A673 (cell line): ENCODE measurements at regions not wholly inside any gene's neighbourhood (a gene's known extent, or its start where the extent isn't known, plus 50 kb on each side); places are given as distances from the start of the nearest gene placed in this dataset.

Experiments used
- BruUV-seq: library from RNA; stranded (reverse); fragments of 400-500 nt; replicated peaks from 2 replicates; lab custom pipeline; 2021; lab: Mats Ljungman, UMichigan
- CTCF ChIA-PET: fragments of 300-600 bp; sonication (Branson Sonifier 250); formaldehyde crosslinking; loops from one replicate; lab custom pipeline; 2022; ENCODE audit warnings: antibody characterized with exemption; lab: Charles Lee
- POLR2A ChIA-PET: fragments of 300-600 bp; sonication (Branson Sonifier 250); formaldehyde crosslinking; loops from one replicate; lab custom pipeline; 2022; ENCODE audit warnings: antibody characterized with exemption; ENCODE audit not compliant: low non-redundant PET; lab: Charles Lee
- DNase-seq: peaks from one replicate; pipeline ENCODE4 v3.0.0-alpha.2; 2015; ENCODE audit warnings: low spot score
- H3K27ac ChIP-seq: fragments of 200-600 bp; sonication (generic); 2 replicates; pipeline ENCODE4 v1.5.1; 2016; ENCODE audit warnings: mixed run types, low read depth, mild to moderate bottlenecking, mixed read lengths, antibody characterized with exemption, low read length; ENCODE audit not compliant: poor library complexity, severe bottlenecking
- H3K27me3 ChIP-seq: fragments of 200-600 bp; sonication (generic); replicated peaks from 2 replicates; pipeline ENCODE4 v1.6.1; 2017; ENCODE audit warnings: mixed run types, low read depth, mild to moderate bottlenecking, mixed read lengths, antibody characterized with exemption, low read length; ENCODE audit not compliant: insufficient read depth, poor library complexity
- H3K36me3 ChIP-seq: fragments of 200-600 bp; sonication (generic); 2 replicates; pipeline ENCODE4 v1.6.1; 2016; ENCODE audit warnings: mixed run types, mild to moderate bottlenecking, mixed read lengths, antibody characterized with exemption, low read length; ENCODE audit not compliant: insufficient read depth, poor library complexity, severe bottlenecking
- H3K4me1 ChIP-seq: fragments of 200-600 bp; sonication (generic); 2 replicates; pipeline ENCODE4 v1.6.1; 2017; ENCODE audit warnings: mixed run types, mild to moderate bottlenecking, mixed read lengths, antibody characterized with exemption, low read length; ENCODE audit not compliant: insufficient read depth, poor library complexity, severe bottlenecking
- H3K4me3 ChIP-seq: fragments of 200-600 bp; sonication (generic); 2 replicates; pipeline ENCODE4 v1.5.1; 2016; ENCODE audit warnings: low read depth, mixed run types, mild to moderate bottlenecking, mixed read lengths, low read length; ENCODE audit not compliant: poor library complexity, severe bottlenecking
- H3K9me3 ChIP-seq: fragments of 200-600 bp; sonication (generic); 2 replicates; pipeline ENCODE4 v1.6.1; 2016; ENCODE audit warnings: mixed run types, low read depth, mild to moderate bottlenecking, mixed read lengths, antibody characterized with exemption, low read length; ENCODE audit not compliant: poor library complexity, severe bottlenecking
- CTCF ChIP-seq: fragments of 300-800, 200-600 bp; sonication (generic); conservative IDR thresholded peaks from 2 replicates; pipeline ENCODE4 v1.5.1; 2017; ENCODE audit warnings: low read depth, mild to moderate bottlenecking, antibody characterized with exemption, low read length, moderate library complexity, mixed read lengths
- EZH2 ChIP-seq: fragments of 200-600 bp; sonication (generic); IDR thresholded peaks from 2 replicates; pipeline ENCODE4 v1.6.1; 2017; ENCODE audit warnings: borderline replicate concordance, low read depth, mild to moderate bottlenecking, mixed read lengths, antibody characterized with exemption, low read length; ENCODE audit not compliant: poor library complexity, severe bottlenecking
- intact Hi-C: fragments of 100-400 bp; cut with micrococcal nuclease; formaldehyde crosslinking; loops from one replicate; pipeline ENCODE4 v1.10.0; 2022; ENCODE audit not compliant: unreplicated experiment

GRCh38 chr5:174607916-174608315 is 116.5 kb upstream of the MSX2 start:
- Histone ChIP-seq H3K9me3 (no peaks in the 10 kb centered on the region), H3K27me3 (no peaks in the 10 kb centered on the region), H3K4me3 (no peak overlapping the region), H3K27ac (no peak overlapping the region), H3K4me1 (no peaks in the 10 kb centered on the region), H3K36me3 (no peaks in the 10 kb centered on the region)
- TF ChIP-seq EZH2 (no peak), CTCF (no peak)
- DNase-seq: no peak
- ChIA-PET POLR2A (no interaction called here), CTCF (no interaction called here)
- no TSS peak for BruUV-seq
- intact Hi-C loops: no loop called here

GRCh38 chr5:174608631-174609097 is 115.7 kb upstream of the MSX2 start:
- no peaks in the 10 kb centered on the region for H3K4me1 ChIP-seq
- no TSS peak for BruUV-seq
- H3K27me3 ChIP-seq: no peaks in the 10 kb centered on the region
- TF ChIP-seq CTCF: no peak
- no peak for TF ChIP-seq EZH2
- no peaks in the 10 kb centered on the region for H3K36me3 ChIP-seq
- H3K9me3 ChIP-seq: no peaks in the 10 kb centered on the region
- no peak for DNase-seq
- no peak overlapping the region for H3K27ac ChIP-seq
- H3K4me3 ChIP-seq: no peak overlapping the region
- ChIA-PET POLR2A (no interaction called here), CTCF (no interaction called here)
- intact Hi-C loops: no loop called here

- intact Hi-C loops: no loop called here
- Histone ChIP-seq H3K9me3 (no peaks in the 10 kb centered on the region), H3K4me3 (no peak overlapping the region), H3K27me3 (no peaks in the 10 kb centered on the region), H3K4me1 (no peaks in the 10 kb centered on the region), H3K36me3 (no peaks in the 10 kb centered on the region), H3K27ac (no peak overlapping the region)
- DNase-seq: no peak
- POLR2A ChIA-PET: no interaction called here
- no TSS peak for BruUV-seq
- no peak for TF ChIP-seq EZH2
- TF ChIP-seq CTCF: no peak
- CTCF ChIA-PET: no interaction called here
Measured at GRCh38 chr5:174609116-174609515, 115.3 kb upstream of the MSX2 start.
